MG63 (cell line): ENCODE measurements at regions not wholly inside any gene's neighbourhood (a gene's known extent, or its start where the extent isn't known, plus 50 kb on each side); places are given as distances from the start of the nearest gene placed in this dataset.

Source experiments
- DNase-seq: peaks from one replicate; pipeline ENCODE4 v3.0.0-alpha.2; 2020
- H3K27me3 ChIP-seq: fragments of 250-450 bp; sonication (Bioruptor Pico); 2 replicates; pipeline ENCODE4 v1.5.1; 2020; ENCODE audit warnings: mild to moderate bottlenecking, moderate library complexity
- H3K36me3 ChIP-seq: fragments of 250-450 bp; sonication (Bioruptor Pico); 2 replicates; pipeline ENCODE4 v1.5.1; 2020; ENCODE audit warnings: mild to moderate bottlenecking, moderate library complexity
- H3K4me3 ChIP-seq: fragments of 250-450 bp; sonication (Bioruptor Pico); 2 replicates; pipeline ENCODE4 v1.5.1; 2020; ENCODE audit warnings: mild to moderate bottlenecking, moderate library complexity
- H3K9me3 ChIP-seq: fragments of 250-450 bp; sonication (Bioruptor Pico); 2 replicates; pipeline ENCODE4 v1.5.1; 2020; ENCODE audit warnings: mild to moderate bottlenecking, moderate library complexity

- no peak for DNase-seq
- H3K9me3 ChIP-seq = no peaks in the 10 kb centered on the region
Observed at GRCh38 chr9:27985714-27986113, 412.4 kb upstream of the C9orf72 start.

GRCh38 chr9:27990524-27990923, 417.2 kb upstream of the C9orf72 start:
- no peaks in the 10 kb centered on the region for H3K36me3 ChIP-seq
- no peak overlapping the region for H3K4me3 ChIP-seq
- no peak for DNase-seq
- H3K9me3 ChIP-seq = no peaks in the 10 kb centered on the region
- no peaks in the 10 kb centered on the region for H3K27me3 ChIP-seq

More at GRCh38 chr9:27985714-27986113, 412.4 kb upstream of the C9orf72 start:
- H3K27me3 ChIP-seq = no peaks in the 10 kb centered on the region
- H3K4me3 ChIP-seq = no peak overlapping the region
- H3K36me3 ChIP-seq = no peaks in the 10 kb centered on the region

- Histone ChIP-seq H3K27me3 (no peaks in the 10 kb centered on the region), H3K9me3 (no peaks in the 10 kb centered on the region)
Observed at GRCh38 chr9:27991221-27991620, 417.9 kb upstream of the C9orf72 start.

GRCh38 chr9:28001096-28001495, 427.8 kb upstream of the C9orf72 start:
- Histone ChIP-seq H3K27me3 (no peaks in the 10 kb centered on the region), H3K36me3 (no peaks in the 10 kb centered on the region), H3K4me3 (no peak overlapping the region), H3K9me3 (no peaks in the 10 kb centered on the region)
- no peak for DNase-seq

More at GRCh38 chr9:27991221-27991620, 417.9 kb upstream of the C9orf72 start:
- Histone ChIP-seq H3K4me3 (no peak overlapping the region), H3K36me3 (no peaks in the 10 kb centered on the region)
- DNase-seq = no peak

GRCh38 chr9:28004900-28005299, 431.6 kb upstream of the C9orf72 start:
- no peak for DNase-seq

GRCh38 chr9:28005779-28006178, 432.5 kb upstream of the C9orf72 start:
- DNase-seq = no peak

More at GRCh38 chr9:28004900-28005299, 431.6 kb upstream of the C9orf72 start:
- Histone ChIP-seq H3K9me3 (no peaks in the 10 kb centered on the region), H3K4me3 (no peak overlapping the region), H3K36me3 (no peaks in the 10 kb centered on the region), H3K27me3 (no peaks in the 10 kb centered on the region)

GRCh38 chr9:28007097-28007817, 434.0 kb upstream of the C9orf72 start:
- no peaks in the 10 kb centered on the region for H3K9me3 ChIP-seq
- no peaks in the 10 kb centered on the region for H3K27me3 ChIP-seq
- H3K4me3 ChIP-seq = no peak overlapping the region
- H3K36me3 ChIP-seq = no peaks in the 10 kb centered on the region
- no peak for DNase-seq

More at GRCh38 chr9:28005779-28006178, 432.5 kb upstream of the C9orf72 start:
- Histone ChIP-seq H3K4me3 (no peak overlapping the region), H3K9me3 (no peaks in the 10 kb centered on the region), H3K27me3 (no peaks in the 10 kb centered on the region), H3K36me3 (no peaks in the 10 kb centered on the region)

GRCh38 chr9:28014212-28014611, 440.9 kb upstream of the C9orf72 start:
- no peaks in the 10 kb centered on the region for H3K9me3 ChIP-seq
- no peaks in the 10 kb centered on the region for H3K36me3 ChIP-seq

GRCh38 chr9:28024676-28025075, 451.4 kb upstream of the C9orf72 start:
- Histone ChIP-seq H3K36me3 (no peaks in the 10 kb centered on the region), H3K27me3 (no peaks in the 10 kb centered on the region), H3K4me3 (no peak overlapping the region), H3K9me3 (no peaks in the 10 kb centered on the region)
- DNase-seq = no peak

More at GRCh38 chr9:28014212-28014611, 440.9 kb upstream of the C9orf72 start:
- H3K4me3 ChIP-seq = no peak overlapping the region
- no peaks in the 10 kb centered on the region for H3K27me3 ChIP-seq
- no peak for DNase-seq

- Histone ChIP-seq H3K9me3 (no peaks in the 10 kb centered on the region), H3K36me3 (no peaks in the 10 kb centered on the region), H3K27me3 (no peaks in the 10 kb centered on the region), H3K4me3 (no peak overlapping the region)
- DNase-seq = no peak
Observed at GRCh38 chr9:28025186-28025585, 451.9 kb upstream of the C9orf72 start.

GRCh38 chr9:28031521-28032267, 458.4 kb upstream of the C9orf72 start:
- Histone ChIP-seq H3K4me3 (no peak overlapping the region), H3K9me3 (no peaks in the 10 kb centered on the region), H3K27me3 (no peaks in the 10 kb centered on the region), H3K36me3 (no peaks in the 10 kb centered on the region)
- DNase-seq = no peak

- DNase-seq = no peak
- no peaks in the 10 kb centered on the region for H3K36me3 ChIP-seq
- no peak overlapping the region for H3K4me3 ChIP-seq
- no peaks in the 10 kb centered on the region for H3K9me3 ChIP-seq
- H3K27me3 ChIP-seq = no peaks in the 10 kb centered on the region
Observed at GRCh38 chr9:28032268-28032590, 458.9 kb upstream of the C9orf72 start.

- no peak overlapping the region for H3K4me3 ChIP-seq
- H3K9me3 ChIP-seq = no peaks in the 10 kb centered on the region
- no peak for DNase-seq
- no peaks in the 10 kb centered on the region for H3K36me3 ChIP-seq
- no peaks in the 10 kb centered on the region for H3K27me3 ChIP-seq
Observed at GRCh38 chr9:28034242-28034641, 461.0 kb upstream of the C9orf72 start.

GRCh38 chr9:28037968-28038367, 464.7 kb upstream of the C9orf72 start:
- Histone ChIP-seq H3K36me3 (no peaks in the 10 kb centered on the region), H3K9me3 (no peaks in the 10 kb centered on the region), H3K27me3 (no peaks in the 10 kb centered on the region), H3K4me3 (no peak overlapping the region)
- DNase-seq = no peak

GRCh38 chr9:28045051-28045450, 471.8 kb upstream of the C9orf72 start:
- no peaks in the 10 kb centered on the region for H3K36me3 ChIP-seq
- DNase-seq = no peak
- H3K27me3 ChIP-seq = no peaks in the 10 kb centered on the region
- H3K9me3 ChIP-seq = no peaks in the 10 kb centered on the region
- H3K4me3 ChIP-seq = no peak overlapping the region

GRCh38 chr9:28050046-28050445, 476.8 kb upstream of the C9orf72 start:
- no peaks in the 10 kb centered on the region for H3K27me3 ChIP-seq
- no peaks in the 10 kb centered on the region for H3K9me3 ChIP-seq
- H3K4me3 ChIP-seq = no peak overlapping the region
- DNase-seq = no peak
- H3K36me3 ChIP-seq = no peaks in the 10 kb centered on the region

GRCh38 chr9:28050941-28051340, 477.7 kb upstream of the C9orf72 start:
- Histone ChIP-seq H3K9me3 (no peaks in the 10 kb centered on the region), H3K4me3 (no peak overlapping the region), H3K36me3 (no peaks in the 10 kb centered on the region), H3K27me3 (no peaks in the 10 kb centered on the region)
- DNase-seq = no peak
